GM21576 (cell line): ENCODE measurements at regions not wholly inside any gene's neighbourhood (a gene's known extent, or its start where the extent isn't known, plus 50 kb on each side); places are given as distances from the start of the nearest gene placed in this dataset.
A peak's percentile ranks its signal among the peaks of the same experiment; 100 is the strongest.

Source experiments
- ATAC-seq: cut with Tn5 transposase; IDR thresholded peaks from one replicate; pipeline ENCODE4 v1.9.1; 2021; ENCODE audit warnings: mild to moderate bottlenecking, moderate library complexity; ENCODE audit not compliant: unreplicated experiment

DNA sequence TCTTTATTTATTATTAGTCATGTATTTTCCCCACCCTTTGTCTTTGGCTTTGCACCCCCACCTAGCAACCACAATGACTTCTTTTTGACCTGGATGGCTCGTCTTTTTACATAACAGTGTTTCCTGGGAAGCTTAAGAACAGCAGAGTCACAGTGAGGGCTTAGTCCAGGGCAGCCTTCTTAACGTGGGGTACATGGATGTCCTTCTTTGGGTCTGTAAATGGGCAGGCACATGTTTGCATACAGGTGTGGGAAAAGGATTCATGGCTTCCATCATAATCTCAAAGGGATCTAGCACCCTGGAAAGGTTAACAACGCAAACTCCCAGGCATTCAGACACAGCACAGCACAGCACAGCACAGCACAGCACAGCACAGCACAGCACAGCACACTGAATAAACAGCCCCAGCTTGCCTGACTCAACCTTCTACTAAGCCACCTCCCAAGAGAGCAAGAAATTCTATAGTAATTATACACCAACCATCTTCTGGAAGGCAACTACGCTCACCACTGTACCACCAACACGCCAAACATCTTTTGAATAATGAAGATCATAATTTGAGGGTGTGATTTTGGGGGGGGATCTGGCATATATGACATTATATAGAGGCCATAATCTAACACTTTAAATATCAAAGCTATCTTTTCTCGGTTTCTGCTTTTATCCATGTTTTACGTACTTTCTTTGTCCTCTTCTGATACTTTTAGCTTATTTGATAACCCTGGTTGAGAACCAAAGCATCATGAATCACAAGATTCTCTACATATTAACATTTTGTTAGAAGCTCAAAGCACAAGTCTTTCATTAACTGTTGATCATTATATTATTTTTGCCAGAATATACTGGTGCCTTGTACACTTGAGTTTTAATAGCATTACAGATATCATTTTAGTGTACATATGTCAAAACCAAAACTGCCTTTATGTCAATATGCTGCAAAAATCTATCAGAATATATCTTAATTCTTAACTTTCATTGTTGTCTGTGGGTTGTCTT lies 177.2 kb upstream of the KLF14 start:
- ATAC-seq, result no peak

DNA sequence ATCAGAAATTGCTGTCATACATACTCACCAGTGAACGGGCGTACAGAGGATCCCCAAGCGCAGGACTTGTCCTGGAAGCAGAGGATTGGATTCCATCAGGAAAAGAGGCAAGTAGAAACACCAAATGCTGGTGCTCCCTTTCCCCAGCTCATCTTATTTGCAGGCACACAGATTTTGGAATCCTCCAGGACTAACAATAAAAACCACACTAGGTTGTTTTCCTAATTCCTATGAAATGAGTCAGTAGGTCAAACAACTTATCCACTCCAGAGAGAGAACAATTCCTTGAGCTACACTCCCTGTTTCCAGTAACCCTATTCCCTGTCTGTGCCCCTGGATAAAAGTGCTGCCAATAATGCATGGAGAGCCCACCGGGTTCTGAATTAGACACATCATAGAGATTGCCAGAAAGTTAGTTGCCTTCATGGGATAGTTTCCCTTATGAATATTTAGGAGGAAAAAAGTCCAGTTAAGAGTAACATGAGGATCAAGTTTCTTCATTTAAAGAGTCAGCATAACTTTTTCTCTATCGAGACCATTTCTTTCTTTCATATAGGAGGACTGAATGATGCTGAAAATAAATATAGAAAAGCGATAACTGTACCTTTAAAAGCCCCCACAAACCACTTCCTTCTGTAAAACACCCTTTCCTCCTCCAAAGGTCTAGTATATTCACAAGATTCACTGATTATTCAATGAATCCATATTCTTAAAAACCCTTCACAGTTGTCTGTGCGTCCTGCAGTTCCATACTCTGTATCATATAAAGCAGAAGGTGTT lies 178.3 kb upstream of the KLF14 start:
- ATAC-seq, result no peak

GRCh38 chr7:130912862-130913638 lies 179.0 kb upstream of the KLF14 start:
- ATAC-seq, result peak; percentile 86

- ATAC-seq, result peak; percentile 0
These were observed 179.9 kb upstream of the KLF14 start for GRCh38 chr7:130913639-130914553.

DNA sequence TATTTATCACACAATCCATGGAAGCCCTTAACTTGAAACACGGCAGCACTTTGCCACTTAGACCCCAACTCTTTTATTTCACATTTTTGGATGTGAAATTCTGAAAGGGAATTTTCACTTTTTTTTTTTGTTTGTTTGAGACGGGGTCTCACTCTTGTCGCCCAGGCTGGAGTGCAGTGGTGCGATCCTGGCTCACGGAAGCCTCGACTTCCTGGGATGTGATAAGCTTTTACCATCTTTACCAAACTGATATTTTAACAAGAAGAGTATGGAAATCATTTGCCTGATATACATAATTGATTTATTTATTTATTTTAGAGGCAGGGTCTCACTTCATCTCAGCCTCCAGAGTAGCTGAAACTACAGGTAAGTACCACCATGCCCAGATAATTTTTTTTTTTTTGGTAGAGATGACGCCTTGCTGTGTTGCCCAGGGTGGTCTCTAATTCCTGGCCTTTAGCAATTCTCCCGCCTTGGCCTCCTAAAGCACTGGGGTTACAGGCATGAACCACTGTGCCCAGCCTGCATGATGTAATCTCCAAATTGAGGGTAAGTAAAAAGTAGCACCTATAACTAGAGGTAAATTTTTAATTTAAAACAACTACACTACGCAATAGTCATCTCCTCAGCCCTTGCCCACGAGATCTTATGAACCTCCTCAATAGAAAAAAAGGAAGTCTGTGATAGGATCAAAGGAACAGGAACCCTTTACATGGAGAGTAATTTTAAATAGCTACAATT lies 180.7 kb upstream of the KLF14 start:
- ATAC-seq, result no peak

DNA sequence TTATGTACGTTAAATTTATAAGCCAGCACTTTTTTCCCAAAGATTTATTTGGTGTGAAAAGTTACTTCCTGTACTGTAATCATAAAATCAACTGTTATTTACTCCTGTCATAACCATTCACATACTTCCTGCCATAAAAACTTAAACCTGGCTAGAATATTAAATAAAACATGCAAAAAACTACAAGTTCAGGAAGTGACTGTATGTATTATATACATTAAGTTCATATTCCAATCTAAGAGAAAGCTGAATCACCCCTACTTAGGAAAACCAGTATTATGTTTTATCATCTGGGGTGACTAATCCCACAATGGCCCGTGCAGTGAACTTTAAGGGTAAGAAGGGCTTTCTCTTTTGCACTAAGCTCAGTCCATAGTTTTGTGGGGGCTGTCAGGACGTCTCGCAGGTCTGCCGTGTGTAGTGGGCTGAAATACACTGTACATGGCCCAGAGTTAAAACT lies 183.7 kb upstream of the KLF14 start:
- no peak for ATAC-seq

DNA sequence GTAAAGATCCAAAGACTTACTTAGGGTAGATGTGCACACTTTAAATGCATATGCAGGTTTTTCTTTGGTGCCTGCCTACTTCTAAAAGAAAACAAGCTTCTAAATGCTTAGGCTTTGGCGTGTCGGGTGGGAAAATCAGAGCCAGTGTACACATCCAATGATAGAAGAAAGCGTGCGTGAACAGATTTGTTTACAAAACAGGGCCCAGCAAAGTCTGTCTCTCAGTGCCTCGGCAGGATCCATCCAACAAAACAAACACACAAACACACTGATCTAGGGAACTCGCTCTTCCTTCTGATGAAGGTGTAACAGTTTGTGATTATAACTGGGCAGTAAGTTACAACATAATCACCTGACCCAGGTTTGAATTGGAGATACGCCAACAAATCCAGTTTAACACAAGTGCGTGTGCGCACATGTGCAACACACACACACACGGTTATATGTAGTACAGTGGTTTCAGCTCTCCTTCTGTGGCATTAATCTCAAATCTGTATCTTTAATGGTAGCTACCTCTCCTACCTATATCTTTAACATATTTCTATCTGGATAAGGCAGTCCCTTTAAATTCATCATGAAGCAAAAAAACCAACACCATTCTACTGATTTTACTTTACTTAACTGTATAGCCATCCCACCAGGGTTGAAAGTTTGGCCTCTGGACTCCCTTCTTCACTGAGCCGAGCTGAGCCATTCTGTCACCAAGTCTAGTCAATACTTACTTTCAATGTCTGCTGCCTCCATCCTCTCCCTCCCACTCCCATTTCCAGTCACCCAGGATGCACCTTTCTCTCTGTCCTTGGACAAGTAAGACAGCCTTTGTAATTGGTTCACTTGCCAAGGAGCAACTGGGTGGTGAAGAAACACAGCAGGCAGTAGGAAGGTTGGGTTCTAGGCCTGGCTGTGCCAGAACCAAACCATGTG lies 184.4 kb upstream of the KLF14 start:
- no peak for ATAC-seq

DNA sequence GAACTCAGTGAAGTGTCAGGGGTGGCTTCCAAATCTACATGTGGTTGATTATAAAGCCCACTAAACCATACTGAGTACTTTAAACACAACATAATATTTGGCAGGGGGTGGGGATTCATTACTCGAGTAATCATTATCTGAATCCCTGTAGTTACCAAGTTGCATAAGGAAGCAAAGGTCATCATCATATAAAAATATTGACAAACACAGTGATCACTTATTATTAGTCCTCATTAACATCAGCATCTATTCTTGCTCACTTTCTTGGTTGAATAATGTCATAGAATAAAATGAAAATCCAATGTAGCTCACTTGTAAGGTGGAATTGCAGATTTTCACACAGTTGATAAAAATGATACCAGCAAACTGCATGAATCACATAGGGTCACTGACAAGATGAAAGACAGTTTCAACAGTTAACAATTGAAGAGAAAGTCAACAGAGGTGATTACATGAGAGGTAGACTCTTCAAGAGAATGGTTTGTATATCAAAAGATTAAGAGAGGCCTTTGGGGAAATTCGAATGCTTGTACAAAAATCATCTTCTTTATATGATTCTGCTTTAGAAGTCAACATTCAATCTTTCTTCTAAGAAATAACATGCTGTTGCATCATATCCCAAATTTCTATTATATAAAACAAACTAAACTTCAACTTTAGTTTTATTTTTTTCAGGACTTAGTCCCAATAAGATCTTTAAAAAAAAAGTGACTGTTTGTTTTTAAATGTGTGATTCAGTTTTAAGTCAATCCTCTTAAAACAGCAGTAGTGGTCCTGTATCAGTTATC lies 185.5 kb upstream of the KLF14 start:
- no peak for ATAC-seq

DNA sequence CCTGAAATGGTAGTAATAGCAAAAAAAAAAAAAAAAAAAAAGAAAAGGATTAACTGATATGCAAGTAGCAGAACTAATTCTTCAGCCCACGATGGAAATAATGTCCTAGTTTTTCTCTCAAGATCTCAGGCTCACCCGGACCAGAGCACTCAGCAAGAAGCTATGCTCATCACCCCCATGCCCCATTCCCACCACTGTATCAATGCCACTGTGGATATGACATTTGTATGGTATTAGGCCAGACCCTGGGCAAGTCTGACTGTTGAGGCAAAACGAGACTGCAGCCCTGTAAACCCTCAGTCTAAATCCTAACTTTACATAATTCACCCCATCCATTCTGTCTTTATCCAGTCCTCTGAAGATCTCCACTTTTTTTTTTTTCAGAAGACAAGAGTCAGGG lies 186.1 kb upstream of the KLF14 start:
- no peak for ATAC-seq

- ATAC-seq, result no peak
These were observed 187.6 kb upstream of the KLF14 start for GRCh38 chr7:130921391-130922180.

DNA sequence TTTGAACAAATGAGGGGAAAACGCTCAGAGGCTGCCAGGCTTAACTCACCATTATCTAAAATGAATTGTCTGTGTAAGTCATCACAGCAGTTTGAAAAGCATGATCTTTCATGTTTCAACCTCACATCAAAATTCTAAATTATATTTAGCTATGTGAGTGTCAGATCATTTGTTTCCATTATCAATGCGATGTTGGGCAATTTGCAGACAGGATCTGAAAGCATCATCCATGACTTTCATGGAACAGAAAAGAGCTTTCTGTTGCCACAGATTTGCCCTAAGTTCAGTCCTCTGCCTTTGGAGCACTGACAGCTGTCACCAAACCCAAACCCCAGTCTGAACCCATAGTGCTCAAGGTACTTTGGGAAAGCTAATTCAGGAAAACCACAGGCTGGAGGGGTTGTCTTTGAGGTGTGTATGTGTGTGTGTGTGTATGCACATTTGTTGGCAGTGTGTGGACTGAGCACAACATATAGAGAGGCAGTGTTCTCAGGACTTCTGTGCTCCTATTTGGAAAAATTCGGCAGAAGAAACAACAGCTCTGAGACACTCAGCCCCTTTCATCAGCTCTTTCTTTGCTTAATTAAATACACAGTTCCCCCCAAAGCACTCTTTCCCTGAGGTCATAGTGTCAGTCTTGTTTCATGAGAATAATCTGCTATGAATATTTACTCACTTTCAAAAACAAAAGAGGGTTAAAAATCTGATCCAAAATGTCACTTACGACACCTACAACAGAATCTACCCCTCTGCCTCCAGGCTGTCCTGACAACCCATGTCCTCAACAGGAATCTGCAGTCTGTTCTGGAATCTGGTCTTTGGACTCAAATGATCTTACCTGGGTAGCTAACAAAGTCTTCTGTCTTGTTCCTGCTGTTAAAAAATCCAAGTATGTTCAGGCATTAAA lies 188.5 kb upstream of the KLF14 start:
- no peak for ATAC-seq

- no peak for ATAC-seq
These were observed 189.4 kb upstream of the KLF14 start for GRCh38 chr7:130923365-130923764.

DNA sequence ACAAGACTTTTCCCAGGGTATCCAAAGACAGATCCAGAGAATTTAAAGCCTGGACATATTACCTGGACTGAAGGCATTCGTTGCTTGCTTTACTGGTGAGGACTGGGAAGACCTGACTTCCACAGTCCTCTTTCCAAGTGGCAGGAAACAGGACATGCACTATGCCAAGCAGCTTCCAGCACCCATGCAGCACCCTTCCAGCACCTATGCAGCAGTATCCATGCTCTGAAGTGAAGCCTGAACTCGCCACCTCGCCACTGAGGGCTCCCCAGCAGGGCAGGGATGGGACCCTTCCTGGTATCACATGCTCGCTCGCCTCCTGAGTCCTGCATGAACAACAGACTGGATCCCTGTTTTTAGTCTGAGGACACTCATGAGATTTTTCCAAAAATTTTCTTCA lies 189.9 kb upstream of the KLF14 start:
- no peak for ATAC-seq

- no peak for ATAC-seq
These were observed 191.3 kb upstream of the KLF14 start for GRCh38 chr7:130925136-130925794.
